Neuronal stem cell (in vitro differentiated cells): ENCODE measurements at regions not wholly inside any gene's neighbourhood (a gene's known extent, or its start where the extent isn't known, plus 50 kb on each side); places are given as distances from the start of the nearest gene placed in this dataset.

Experiments used
- DNase-seq: peaks from one replicate; pipeline ENCODE4 v3.0.0-alpha.2; 2013; ENCODE audit warnings: low spot score
- H2AFZ ChIP-seq: one replicate; pipeline ENCODE4 v1.6.1; 2013; ENCODE audit warnings: mild to moderate bottlenecking, low read length, inconsistent platforms
- H2AK5ac ChIP-seq: 2 replicates; pipeline ENCODE4 v1.6.1; 2013; ENCODE audit warnings: low read depth, mild to moderate bottlenecking, inconsistent platforms, low read length, moderate library complexity, mixed read lengths
- H2BK120ac ChIP-seq: 2 replicates; pipeline ENCODE4 v1.6.1; 2013; ENCODE audit warnings: low read depth, mild to moderate bottlenecking, inconsistent platforms, low read length, moderate library complexity, mixed read lengths
- H2BK12ac ChIP-seq: one replicate; pipeline ENCODE4 v1.6.1; 2013; ENCODE audit warnings: low read length, inconsistent platforms
- H2BK15ac ChIP-seq: 2 replicates; pipeline ENCODE4 v1.6.1; 2013; ENCODE audit warnings: mild to moderate bottlenecking, low read length, inconsistent platforms, mixed read lengths
- H2BK5ac ChIP-seq: one replicate; pipeline ENCODE4 v1.6.1; 2013; ENCODE audit warnings: inconsistent platforms, mild to moderate bottlenecking, low read length, moderate library complexity
- H3K14ac ChIP-seq: one replicate; pipeline ENCODE4 v1.6.1; 2013; ENCODE audit warnings: low read length, inconsistent platforms
- H3K18ac ChIP-seq: 2 replicates; pipeline ENCODE4 v1.6.1; 2013; ENCODE audit warnings: low read length, inconsistent platforms
- H3K23ac ChIP-seq: 2 replicates; pipeline ENCODE4 v1.6.1; 2013; ENCODE audit warnings: low read depth, mild to moderate bottlenecking, mixed read lengths, low read length, inconsistent platforms; ENCODE audit not compliant: poor library complexity
- H3K27ac ChIP-seq: replicated peaks from 3 replicates; pipeline ENCODE4 v1.5.1; 2013; ENCODE audit warnings: low read length, inconsistent platforms
- H3K27me3 ChIP-seq, 3 experiments: 2 replicates each; pipeline ENCODE4 v1.6.1; 2013; ENCODE audit warnings: low read length in 3 of 3, mild to moderate bottlenecking in 2 of 3, inconsistent platforms in 1 of 3, low read depth in 1 of 3, mixed read lengths in 1 of 3, moderate library complexity in 1 of 3; ENCODE audit not compliant: control insufficient read depth in 3 of 3, insufficient read depth in 3 of 3
- H3K36me3 ChIP-seq, 2 donors: replicated peaks in 1 of 2; 2 replicates each; pipeline ENCODE4 v1.6.1; 2013; ENCODE audit warnings: low read length in 2 of 2; ENCODE audit not compliant: control insufficient read depth in 2 of 2, insufficient read depth in 2 of 2
- H3K4ac ChIP-seq: 2 replicates; pipeline ENCODE4 v1.6.1; 2013; ENCODE audit warnings: inconsistent platforms, mild to moderate bottlenecking, low read length, moderate library complexity
- H3K4me1 ChIP-seq, 2 donors: 1 replicate in 1 of 2; 2 replicates in 1 of 2; pipeline ENCODE4 v1.6.1; 2013; ENCODE audit warnings: low read length in 2 of 2, low read depth in 1 of 2; ENCODE audit not compliant: control insufficient read depth in 2 of 2, insufficient read depth in 1 of 2
- H3K4me2 ChIP-seq: one replicate; pipeline ENCODE4 v1.6.1; 2013; ENCODE audit warnings: mild to moderate bottlenecking, low read length, inconsistent platforms; ENCODE audit not compliant: insufficient read depth, poor library complexity, severe bottlenecking
- H3K4me3 ChIP-seq, 2 donors: 2 replicates each; pipeline ENCODE4 v1.5.1; 2013; ENCODE audit warnings: low read length in 2 of 2, mild to moderate bottlenecking in 2 of 2, inconsistent platforms in 1 of 2, moderate library complexity in 1 of 2
- H3K79me1 ChIP-seq: one replicate; pipeline ENCODE4 v1.6.1; 2013; ENCODE audit warnings: low read depth, mild to moderate bottlenecking, inconsistent platforms, low read length, moderate library complexity
- H3K9ac ChIP-seq: one replicate; pipeline ENCODE4 v1.6.1; 2013; ENCODE audit warnings: mild to moderate bottlenecking, low read depth, low read length, inconsistent platforms; ENCODE audit not compliant: poor library complexity
- H3K9me3 ChIP-seq, 2 donors: replicated peaks in 1 of 2; 2 replicates each; pipeline versions ENCODE3 to v1.6.1; 2013; ENCODE audit warnings: low read length in 2 of 2, mild to moderate bottlenecking in 2 of 2, inconsistent platforms in 1 of 2, low read depth in 1 of 2, mixed read lengths in 1 of 2, moderate library complexity in 1 of 2; ENCODE audit not compliant: control insufficient read depth in 2 of 2, insufficient read depth in 1 of 2
- H4K8ac ChIP-seq: one replicate; pipeline ENCODE4 v1.6.1; 2013; ENCODE audit warnings: low read depth, mild to moderate bottlenecking, inconsistent platforms, low read length, moderate library complexity
- H4K91ac ChIP-seq: one replicate; pipeline ENCODE4 v1.6.1; 2013; ENCODE audit warnings: low read length, low read depth, mild to moderate bottlenecking, inconsistent platforms; ENCODE audit not compliant: poor library complexity
- WGBS, 2 donors: extraction: QIAGEN DNeasy Blood & Tissue Kit; methylation state at CpG; one replicate each; pipeline ENCODE4 v1.1.7; 2013; ENCODE audit warnings: missing lambda C conversion rate in 2 of 2, mixed read lengths in 1 of 2; ENCODE audit not compliant: insufficient read length in 2 of 2, insufficient replicate concordance in 1 of 2; ENCODE audit errors: extremely low coverage in 2 of 2; 5-methylcytosine and 5-hydroxymethylcytosine counted together

- Histone ChIP-seq H3K4me2 (no peak overlapping the region), H3K18ac (no peak overlapping the region), H3K79me1 (no peaks in the 10 kb centered on the region), H2BK5ac (no peak overlapping the region), H2AFZ (no peak overlapping the region), H2BK15ac (no peak overlapping the region), H2AK5ac (no peak overlapping the region), H3K27ac (no peak overlapping the region), H2BK12ac (no peak overlapping the region), H2BK120ac (no peak overlapping the region), H3K27me3 (peaks cover 0 to 27% (median 0%) of the 10 kb centered on the region in 3 experiments), H3K14ac (no peak overlapping the region), H3K36me3 (no peaks in the 10 kb centered on the region), H4K8ac (no peak overlapping the region), H4K91ac (no peak overlapping the region), H3K23ac (no peak overlapping the region), H3K4me3 (no peak overlapping the region), H3K9ac (no peak overlapping the region), H3K9me3 (no peaks in the 10 kb centered on the region), H3K4ac (no peak overlapping the region), H3K4me1 (peaks cover 6 to 12% of the 10 kb centered on the region in 2 donors)
- WGBS, 2 donors: no CpG with 5 or more reads among the region's 1 CpG
- no peak for DNase-seq
Observed at GRCh38 chr18:57211776-57212175, 64.9 kb downstream of the BOD1L2 start.

GRCh38 chr18:57212678-57213077 lies 65.8 kb downstream of the BOD1L2 start:
- Histone ChIP-seq H2BK12ac (no peak overlapping the region), H3K9me3 (no peaks in the 10 kb centered on the region), H3K79me1 (no peaks in the 10 kb centered on the region), H4K91ac (no peak overlapping the region), H3K18ac (no peak overlapping the region), H3K27me3 (peaks cover 0 to 27% (median 0%) of the 10 kb centered on the region in 3 experiments), H3K4ac (no peak overlapping the region), H3K4me3 (no peak overlapping the region), H3K36me3 (no peaks in the 10 kb centered on the region), H2AFZ (no peak overlapping the region), H3K9ac (no peak overlapping the region), H2BK5ac (no peak overlapping the region), H4K8ac (no peak overlapping the region), H2AK5ac (no peak overlapping the region), H2BK15ac (no peak overlapping the region), H2BK120ac (no peak overlapping the region), H3K27ac (no peak overlapping the region), H3K23ac (no peak overlapping the region), H3K14ac (no peak overlapping the region), H3K4me1 (peaks cover 6 to 12% of the 10 kb centered on the region in 2 donors), H3K4me2 (no peak overlapping the region)
- DNase-seq: no peak
- no CpG with 5 or more reads among the region's 7 CpGs for WGBS, 2 donors

GRCh38 chr18:57214976-57215375 lies 68.1 kb downstream of the BOD1L2 start:
- H3K18ac ChIP-seq: no peak overlapping the region
- no peak overlapping the region for H2AK5ac ChIP-seq
- no peak overlapping the region for H3K27ac ChIP-seq
- no peak for DNase-seq
- H4K91ac ChIP-seq: no peak overlapping the region
- no peak overlapping the region for H2AFZ ChIP-seq
- H3K4me3 ChIP-seq: no peak overlapping the region
- H2BK15ac ChIP-seq: no peak overlapping the region
- peaks cover 0 to 13% (median 0%) of the 10 kb centered on the region in 3 experiments for H3K27me3 ChIP-seq
- peaks cover 5 to 8% of the 10 kb centered on the region in 2 donors for H3K4me1 ChIP-seq
- H3K4ac ChIP-seq: no peak overlapping the region
- H2BK5ac ChIP-seq: no peak overlapping the region
- no peak overlapping the region for H3K23ac ChIP-seq
- no CpG with 5 or more reads among the region's 3 CpGs for WGBS, 2 donors
- no peaks in the 10 kb centered on the region for H3K9me3 ChIP-seq
- no peak overlapping the region for H2BK120ac ChIP-seq
- H3K4me2 ChIP-seq: no peak overlapping the region
- no peak overlapping the region for H4K8ac ChIP-seq
- H2BK12ac ChIP-seq: no peak overlapping the region
- H3K79me1 ChIP-seq: no peaks in the 10 kb centered on the region
- H3K14ac ChIP-seq: no peak overlapping the region
- no peak overlapping the region for H3K9ac ChIP-seq
- no peaks in the 10 kb centered on the region for H3K36me3 ChIP-seq

- no peaks in the 10 kb centered on the region for H3K79me1 ChIP-seq
- WGBS, 2 donors: no CpG with 5 or more reads among the region's 6 CpGs
Observed at GRCh38 chr18:57218281-57218680, 71.4 kb downstream of the BOD1L2 start.

More at GRCh38 chr18:57218281-57218680, 71.4 kb downstream of the BOD1L2 start:
- Histone ChIP-seq H2BK12ac (no peak overlapping the region), H3K36me3 (no peaks in the 10 kb centered on the region), H3K9me3 (no peaks in the 10 kb centered on the region), H3K4me1 (peaks cover 3 to 8% of the 10 kb centered on the region in 2 donors), H3K14ac (no peak overlapping the region), H3K27ac (no peak overlapping the region), H3K4me3 (no peak overlapping the region), H4K8ac (no peak overlapping the region), H3K9ac (no peak overlapping the region), H2BK120ac (no peak overlapping the region), H2AFZ (no peak overlapping the region), H3K23ac (no peak overlapping the region), H2BK15ac (no peak overlapping the region), H4K91ac (no peak overlapping the region), H3K4me2 (no peak overlapping the region), H3K4ac (no peak overlapping the region), H3K18ac (no peak overlapping the region), H2BK5ac (no peak overlapping the region), H2AK5ac (no peak overlapping the region), H3K27me3 (no peaks in the 10 kb centered on the region)
- no peak for DNase-seq
